Heart left ventricle (tissue), 16 donors: ENCODE measurements at regions not wholly inside any gene's neighbourhood (a gene's known extent, or its start where the extent isn't known, plus 50 kb on each side); places are given as distances from the start of the nearest gene placed in this dataset.

Source experiments
- ATAC-seq, 4 donors: fragments of 200-7000 bp; cut with Tn5 transposase; one replicate each; pipeline ENCODE4 v1.9.1; 2020 to 2022; ENCODE audit warnings: moderate library complexity in 4 of 4, mild to moderate bottlenecking in 3 of 4, moderate number of reproducible peaks in 1 of 4
- DNase-seq, 5 donors: peaks; one replicate each; pipeline ENCODE4 v3.0.0-alpha.2; 2020
- H3K27ac ChIP-seq, 12 donors: fragments of 200-600 bp; sonication (generic) in 4 of 12; one replicate each; pipeline versions ENCODE4 v1.5.0 to v1.8.0; 2016 to 2022; ENCODE audit warnings: mild to moderate bottlenecking in 2 of 12
- H3K27me3 ChIP-seq, 9 donors: fragments of 200-600 bp; sonication (generic) in 2 of 9; one replicate each; pipeline versions ENCODE4 v1.5.1 to v1.8.0; 2016 to 2022; ENCODE audit warnings: mild to moderate bottlenecking in 3 of 9
- H3K36me3 ChIP-seq, 9 donors: fragments of 200-600 bp; sonication (generic) in 2 of 9; one replicate each; pipeline versions ENCODE4 v1.5.0 to v1.8.0; 2018 to 2022; ENCODE audit warnings: mild to moderate bottlenecking in 2 of 9
- H3K4me1 ChIP-seq, 12 donors: fragments of 200-600 bp; sonication (generic) in 4 of 12; one replicate each; pipeline versions ENCODE4 v1.5.0 to v1.8.0; 2016 to 2022; ENCODE audit warnings: mild to moderate bottlenecking in 3 of 12
- H3K4me3 ChIP-seq, 12 donors: fragments of 200-600 bp; sonication (generic) in 4 of 12; one replicate each; pipeline versions ENCODE4 v1.5.0 to v1.8.0; 2017 to 2022; ENCODE audit warnings: mild to moderate bottlenecking in 9 of 12, moderate library complexity in 4 of 12
- H3K9me3 ChIP-seq, 12 donors: fragments of 200-600 bp; sonication (generic) in 4 of 12; one replicate each; pipeline versions ENCODE4 v1.5.0 to v1.8.0; 2016 to 2022; ENCODE audit warnings: mild to moderate bottlenecking in 1 of 12
- POLR2A ChIP-seq, 2 donors: fragments of 450-650 bp; IDR thresholded peaks; one replicate each; pipeline ENCODE4 v1.6.1; 2017; ENCODE audit warnings: antibody characterized with exemption in 2 of 2, mild to moderate bottlenecking in 2 of 2, moderate library complexity in 2 of 2
- WGBS, 4 donors: extraction: QIAGEN DNeasy Blood & Tissue Kit in 2 of 4; methylation state at CpG; one replicate each; pipeline versions ENCODE4 v1.1.5 to v1.1.7; 2013 to 2018; 5-methylcytosine and 5-hydroxymethylcytosine counted together
- intact Hi-C, 10 donors: fragments of 100-400 bp; cut with DNase I; formaldehyde crosslinking; loops; one replicate each; pipeline versions ENCODE4 v1.11.1 to v1.14.2; 2022
- TF ChIP-seq, protein P1 (sequence below), 12 donors: fragments of 200-600 bp; sonication (generic) in 4 of 12; IDR thresholded peaks; one replicate each; pipeline versions ENCODE4 v1.5.0 to v1.8.0; 2018 to 2022; ENCODE audit warnings: antibody characterized with exemption in 12 of 12, mild to moderate bottlenecking in 5 of 12
- donor health status: ischemic (EF 13 %, LVEDD 7.1; RV severe dilation, severe dysfunction).
- donor health status: healthy with polysubstance abuse.
- donor health status: DM: no; HTN: yes; CAD: no.
- donor health status: DM: no; HTN: no; CAD: no.
- donor health status: ischemic (EF 25% LVEDD 6.9; RV normal size, moderate dysfunction).
- donor health status: ischemic (EF 25% LVEDD 5.7; RV mildly dilated, moderate dysfunction).
- donor health status: healthy.
- donor health status: DM: yes; HTN: yes; CAD: no.
- donor health status: ischemic (EF 35%, LVEDD 5.7; RV mildly dilated, moderate dysfunction).
- donor health status: nonischemic (EF 11% LVEDD 7.7; RV severe dilation, severe dysfunction).
- donor health status: DM: yes; HTN: yes; CAD: no.
- donor health status: PGD.
- donor health status: ischemic (EF 29% LVEDD 5.4; RV normal size, mild dysfunction).
- donor health status: nonischemic (EF 23%, LVEDD 6.1; RV moderate dilation, normal function).

DNA sequence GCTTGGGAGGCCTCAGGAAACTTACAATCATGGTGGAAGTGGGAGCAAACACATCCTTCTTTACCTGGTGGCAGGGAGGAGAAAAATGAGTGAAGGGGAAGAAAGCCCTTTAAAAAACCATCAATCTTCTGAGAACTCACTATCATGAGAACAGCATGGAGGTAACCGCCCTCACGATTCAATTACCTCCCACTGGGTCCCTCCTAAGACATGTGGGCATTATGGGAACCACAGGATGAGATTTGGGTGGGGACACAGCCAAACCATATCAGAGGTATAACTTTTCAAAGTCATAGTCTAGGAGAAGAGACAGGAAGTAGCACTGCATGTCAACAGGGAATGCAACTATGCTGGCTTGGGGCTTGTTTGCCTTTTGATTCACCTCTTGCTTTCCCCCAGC is 59.9 kb upstream of the DTNBP1 start:
- ATAC-seq (no peak), DNase-seq (no peak)
- Histone ChIP-seq H3K9me3 (peaks cover 0 to 7% (median 0%) of the 10 kb centered on the region in 12 donors), H3K27ac (no peak overlapping the region), H3K36me3 (no peaks in the 10 kb centered on the region), H3K27me3 (peaks cover 0 to 5% (median 0%) of the 10 kb centered on the region in 9 donors), H3K4me3 (no peak overlapping the region), H3K4me1 (no peaks in the 10 kb centered on the region)
- WGBS, 4 donors = 84 to 98% (median 89%) methylated on average over 2 of the region's 2 CpGs
- intact Hi-C loops = no loop called here
- TF ChIP-seq, protein P1, sequence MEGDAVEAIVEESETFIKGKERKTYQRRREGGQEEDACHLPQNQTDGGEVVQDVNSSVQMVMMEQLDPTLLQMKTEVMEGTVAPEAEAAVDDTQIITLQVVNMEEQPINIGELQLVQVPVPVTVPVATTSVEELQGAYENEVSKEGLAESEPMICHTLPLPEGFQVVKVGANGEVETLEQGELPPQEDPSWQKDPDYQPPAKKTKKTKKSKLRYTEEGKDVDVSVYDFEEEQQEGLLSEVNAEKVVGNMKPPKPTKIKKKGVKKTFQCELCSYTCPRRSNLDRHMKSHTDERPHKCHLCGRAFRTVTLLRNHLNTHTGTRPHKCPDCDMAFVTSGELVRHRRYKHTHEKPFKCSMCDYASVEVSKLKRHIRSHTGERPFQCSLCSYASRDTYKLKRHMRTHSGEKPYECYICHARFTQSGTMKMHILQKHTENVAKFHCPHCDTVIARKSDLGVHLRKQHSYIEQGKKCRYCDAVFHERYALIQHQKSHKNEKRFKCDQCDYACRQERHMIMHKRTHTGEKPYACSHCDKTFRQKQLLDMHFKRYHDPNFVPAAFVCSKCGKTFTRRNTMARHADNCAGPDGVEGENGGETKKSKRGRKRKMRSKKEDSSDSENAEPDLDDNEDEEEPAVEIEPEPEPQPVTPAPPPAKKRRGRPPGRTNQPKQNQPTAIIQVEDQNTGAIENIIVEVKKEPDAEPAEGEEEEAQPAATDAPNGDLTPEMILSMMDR (IDR thresholded peaks at IDR 0.05) = no peak
- no peak for TF ChIP-seq POLR2A (IDR thresholded peaks at IDR 0.05)

DNA sequence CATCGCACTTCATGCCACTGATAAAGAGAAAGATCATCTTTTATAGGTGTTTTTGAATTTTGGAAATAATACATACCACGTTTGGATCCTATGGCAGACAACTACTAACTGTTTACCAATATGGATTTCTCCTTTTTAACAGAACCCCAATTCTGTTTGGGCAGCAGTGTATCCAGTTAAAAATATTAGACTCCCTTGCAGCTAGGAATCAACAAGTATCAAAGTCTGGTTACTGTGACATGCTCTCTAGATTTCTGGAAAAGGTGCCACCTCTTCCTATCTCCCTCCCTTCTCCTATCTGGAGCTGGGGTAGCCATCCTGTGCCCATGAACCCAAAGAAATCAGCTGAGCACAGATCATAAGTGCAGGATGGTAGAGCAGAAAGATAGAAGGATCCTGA is 54.1 kb upstream of the DTNBP1 start:
- no peak for TF ChIP-seq POLR2A (IDR thresholded peaks at IDR 0.05)
- TF ChIP-seq, protein P1 (IDR thresholded peaks at IDR 0.05) = no peak
- 86 to 95% (median 90%) methylated on average over 2 of the region's 2 CpGs for WGBS, 4 donors
- Histone ChIP-seq H3K27me3 (peaks cover 0 to 5% (median 0%) of the 10 kb centered on the region in 9 donors), H3K9me3 (peaks cover 0 to 16% (median 0%) of the 10 kb centered on the region in 12 donors), H3K27ac (no peak overlapping the region), H3K4me3 (no peak overlapping the region), H3K36me3 (no peaks in the 10 kb centered on the region), H3K4me1 (peaks cover 0 to 13% (median 0%) of the 10 kb centered on the region in 12 donors)
- no peak for DNase-seq
- intact Hi-C loops = no loop called here
- ATAC-seq = no peak

DNA sequence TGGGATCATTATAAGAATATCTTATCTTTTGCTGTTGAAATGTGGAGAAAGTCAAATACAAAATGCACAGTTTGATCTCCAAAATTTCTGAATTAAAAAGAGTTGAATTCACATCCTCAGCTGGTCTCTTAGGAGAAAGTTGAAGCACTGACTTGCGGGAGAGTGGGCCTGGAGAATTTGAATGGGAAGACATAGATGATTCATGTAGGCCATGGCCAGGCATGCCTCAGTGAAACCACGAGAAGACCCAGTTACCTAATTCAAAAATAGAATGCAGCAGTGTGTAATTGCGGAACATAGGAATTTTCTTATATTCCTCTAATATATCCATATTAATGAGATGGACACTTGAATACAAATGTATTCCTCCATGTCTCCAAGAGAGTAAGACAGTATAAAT is 53.0 kb upstream of the DTNBP1 start:
- no peak for ATAC-seq
- Histone ChIP-seq H3K27me3 (peaks cover 0 to 5% (median 0%) of the 10 kb centered on the region in 9 donors), H3K4me1 (peaks cover 0 to 13% (median 0%) of the 10 kb centered on the region in 12 donors), H3K4me3 (no peak overlapping the region), H3K9me3 (peaks cover 0 to 16% (median 0%) of the 10 kb centered on the region in 12 donors), H3K27ac (no peak overlapping the region), H3K36me3 (no peaks in the 10 kb centered on the region)
- no peak for DNase-seq
- 91 to 96% (median 94%) methylated on average over 3 of the region's 3 CpGs for WGBS, 4 donors
- TF ChIP-seq POLR2A (IDR thresholded peaks at IDR 0.05) = no peak
- TF ChIP-seq, protein P1 (IDR thresholded peaks at IDR 0.05) = no peak
- intact Hi-C loops = no loop called here

DNA sequence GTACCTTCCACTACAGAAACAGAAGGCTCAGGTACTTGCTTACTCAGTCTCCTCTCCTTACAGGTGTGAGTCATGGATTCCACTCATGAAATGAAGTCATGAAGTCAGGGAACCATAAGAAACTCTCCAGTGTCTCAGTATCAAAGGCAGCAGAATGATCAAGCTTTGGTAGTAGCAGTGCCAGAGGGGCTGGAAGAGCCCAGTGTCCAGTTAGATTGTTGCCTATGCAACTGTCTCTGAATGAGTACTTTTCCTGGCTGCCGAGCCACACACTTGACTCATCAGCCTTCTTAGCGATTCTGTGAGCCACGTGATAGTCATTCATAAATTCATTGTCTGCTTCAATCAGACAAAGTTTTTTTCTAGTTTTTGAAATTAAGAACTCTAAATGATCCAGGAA is 52.2 kb upstream of the DTNBP1 start:
- WGBS, 4 donors = 73 to 93% (median 88%) methylated on average over 3 of the region's 3 CpGs
- peaks cover 0 to 13% (median 0%) of the 10 kb centered on the region in 12 donors for H3K4me1 ChIP-seq
- intact Hi-C loops = no loop called here

More for the DNA sequence above, 52.2 kb upstream of the DTNBP1 start:
- Histone ChIP-seq H3K27ac (no peak overlapping the region), H3K4me3 (no peak overlapping the region), H3K27me3 (no peaks in the 10 kb centered on the region), H3K36me3 (no peaks in the 10 kb centered on the region), H3K9me3 (peaks cover 0 to 15% (median 0%) of the 10 kb centered on the region in 12 donors)
- TF ChIP-seq, protein P1 (IDR thresholded peaks at IDR 0.05) = no peak
- no peak for TF ChIP-seq POLR2A (IDR thresholded peaks at IDR 0.05)
- DNase-seq (no peak), ATAC-seq (no peak)
